T-helper 1 cell treated with Interleukin-12 subunit alpha and Interleukin-12 subunit beta and Interleukin-4 antibody, amounts not matched to agents 30 μg/mL and 1 μg/mL, for 36 hours (primary cell): ENCODE measurements at regions not wholly inside any gene's neighbourhood (a gene's known extent, or its start where the extent isn't known, plus 50 kb on each side); places are given as distances from the start of the nearest gene placed in this dataset.
"Not testable (repeated sequence)": the region's sequence is repeated elsewhere in the genome, so short reads cannot be mapped to it uniquely, and the experiment has no call there.

ENCODE experiments used
- H3K27ac Mint-ChIP-seq: one replicate; pipeline ENCODE4 v1.8.0; 2021; ENCODE audit warnings: mild to moderate bottlenecking, mixed read lengths
- H3K27me3 Mint-ChIP-seq: one replicate; pipeline ENCODE4 v1.8.0; 2021; ENCODE audit warnings: low read depth, mixed read lengths
- H3K36me3 Mint-ChIP-seq: one replicate; pipeline ENCODE4 v1.8.0; 2021; ENCODE audit warnings: low read depth, mixed read lengths
- H3K4me1 Mint-ChIP-seq: one replicate; pipeline ENCODE4 v1.8.0; 2021; ENCODE audit warnings: low read depth, mixed read lengths
- H3K4me3 Mint-ChIP-seq: one replicate; pipeline ENCODE4 v1.8.0; 2021; ENCODE audit warnings: mild to moderate bottlenecking, moderate library complexity, mixed read lengths
- H3K9me3 Mint-ChIP-seq: one replicate; pipeline ENCODE4 v1.8.0; 2021; ENCODE audit warnings: mixed read lengths

DNA sequence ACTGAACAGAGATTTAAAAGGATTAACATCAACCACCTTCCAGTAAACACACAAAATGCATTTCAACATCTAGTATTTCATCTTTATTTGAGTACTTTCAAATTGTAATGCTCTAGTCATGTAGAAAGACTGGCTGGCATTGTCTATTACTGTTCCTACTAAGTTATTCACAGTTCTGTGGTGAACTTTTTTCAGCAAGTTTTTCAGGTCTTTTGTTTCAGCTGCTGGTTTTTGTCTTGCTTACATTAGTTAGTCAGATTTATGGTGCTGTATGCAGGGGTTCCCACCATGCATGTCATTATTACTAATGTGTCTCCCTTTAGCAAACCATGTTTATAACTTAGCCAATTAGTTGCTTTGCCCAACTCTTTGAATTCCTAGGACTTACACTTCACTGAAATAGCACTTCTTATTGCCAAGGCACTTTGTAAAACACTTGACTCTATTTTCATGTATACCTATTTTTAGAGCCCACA lies 253.4 kb upstream of the KITLG start:
- Mint-ChIP-seq H3K27me3 (no peaks in the 10 kb centered on the region), H3K4me3 (no peak overlapping the region), H3K9me3 (peaks cover 10% of the 10 kb centered on the region), H3K36me3 (no peaks in the 10 kb centered on the region), H3K27ac (no peak overlapping the region), H3K4me1 (no peaks in the 10 kb centered on the region)

DNA sequence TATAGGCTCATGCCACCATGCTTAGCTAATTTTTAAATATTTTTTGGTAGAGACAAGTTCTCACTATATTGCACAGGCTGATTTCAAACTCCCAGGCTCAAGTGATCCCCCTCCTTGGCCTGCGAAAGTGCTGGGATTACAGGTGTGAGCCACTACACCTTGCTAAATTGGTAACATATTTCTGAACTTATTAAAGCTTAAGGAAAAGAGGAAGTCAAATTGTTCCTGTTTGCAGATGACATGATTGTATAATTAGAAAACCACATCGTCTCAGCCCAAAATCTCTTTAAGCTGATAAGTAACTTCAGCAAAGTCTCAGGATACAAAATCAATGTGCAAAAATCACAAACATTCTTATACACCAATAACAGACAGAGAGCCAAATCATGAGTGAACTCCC lies 248.3 kb upstream of the KITLG start:
- H3K27ac Mint-ChIP-seq, H3K4me1 Mint-ChIP-seq, H3K9me3 Mint-ChIP-seq: not testable (repeated sequence)

DNA sequence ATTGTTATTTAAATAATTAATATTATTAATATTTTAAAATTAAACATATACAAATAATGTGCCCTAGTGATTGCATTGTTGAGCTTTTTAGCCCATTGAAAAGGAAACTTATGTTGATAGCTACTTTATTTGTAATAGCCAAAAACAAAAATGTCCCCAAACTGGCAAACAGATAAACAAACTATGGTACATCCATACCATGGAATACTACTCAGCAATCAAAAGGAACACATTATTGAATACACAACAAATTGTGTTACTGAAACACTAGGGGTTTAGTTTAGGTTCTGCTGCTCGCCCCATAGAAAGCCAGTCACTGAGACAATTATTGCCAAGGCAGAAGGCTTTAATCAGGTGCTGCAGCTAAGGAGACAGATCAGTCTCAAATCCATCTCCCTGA lies 239.7 kb upstream of the KITLG start:
- no peaks in the 10 kb centered on the region for H3K36me3 Mint-ChIP-seq

More for the DNA sequence above, 248.3 kb upstream of the KITLG start:
- H3K4me3 Mint-ChIP-seq, H3K27me3 Mint-ChIP-seq, H3K36me3 Mint-ChIP-seq: not testable (repeated sequence)

DNA sequence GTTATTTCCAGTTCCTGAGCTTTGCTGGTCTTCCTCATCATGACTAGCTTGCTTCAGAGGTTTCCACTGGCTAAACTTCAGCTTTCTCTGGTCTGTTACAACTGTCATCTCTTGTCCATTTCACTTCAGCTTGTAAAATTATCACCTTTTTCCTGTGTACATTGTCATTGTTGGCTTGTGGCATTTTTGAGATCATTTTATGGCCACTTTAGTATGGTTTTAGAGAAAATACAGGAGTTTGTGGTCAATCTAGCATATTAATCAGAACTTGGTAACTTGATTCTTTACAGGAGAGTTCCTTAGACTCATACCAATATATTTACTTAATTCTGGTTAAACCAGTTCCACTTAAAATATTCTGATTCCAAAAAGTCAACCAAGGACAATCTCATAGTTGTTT lies 235.9 kb upstream of the KITLG start:
- Mint-ChIP-seq H3K4me1 (no peaks in the 10 kb centered on the region), H3K27ac (no peak overlapping the region), H3K9me3 (no peaks in the 10 kb centered on the region), H3K4me3 (no peak overlapping the region), H3K27me3 (no peaks in the 10 kb centered on the region), H3K36me3 (no peaks in the 10 kb centered on the region)

More for the DNA sequence above, 239.7 kb upstream of the KITLG start:
- no peak overlapping the region for H3K4me3 Mint-ChIP-seq
- H3K27ac Mint-ChIP-seq = no peak overlapping the region
- H3K9me3 Mint-ChIP-seq = no peaks in the 10 kb centered on the region
- no peaks in the 10 kb centered on the region for H3K27me3 Mint-ChIP-seq
- H3K4me1 Mint-ChIP-seq = no peaks in the 10 kb centered on the region

DNA sequence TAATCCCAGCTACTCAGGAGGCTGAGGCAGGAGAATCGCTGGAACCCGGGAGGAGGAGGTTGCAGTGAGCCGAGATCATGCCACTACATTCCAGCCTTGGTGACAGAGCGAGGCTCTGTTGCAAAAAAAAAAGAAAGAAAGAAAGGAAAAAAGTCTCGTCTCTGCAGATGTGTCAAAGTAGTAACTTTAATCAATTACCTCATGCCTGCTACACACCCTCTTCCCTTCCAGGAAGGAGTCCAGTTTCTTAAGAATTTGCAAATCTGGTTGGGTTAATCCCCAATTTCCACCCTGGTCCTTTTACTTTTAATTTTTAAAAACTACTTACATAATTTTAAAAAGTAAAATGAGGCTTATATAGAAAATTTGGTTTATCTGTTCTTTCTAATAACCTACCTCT lies 234.5 kb upstream of the KITLG start:
- no peaks in the 10 kb centered on the region for H3K4me1 Mint-ChIP-seq
- H3K27ac Mint-ChIP-seq = no peak overlapping the region
- H3K36me3 Mint-ChIP-seq = no peaks in the 10 kb centered on the region
- H3K4me3 Mint-ChIP-seq = no peak overlapping the region
- H3K27me3 Mint-ChIP-seq = no peaks in the 10 kb centered on the region
- H3K9me3 Mint-ChIP-seq = no peaks in the 10 kb centered on the region

GRCh38 chr12:88812610-88813009 lies 232.3 kb upstream of the KITLG start:
- Mint-ChIP-seq H3K27me3 (no peaks in the 10 kb centered on the region), H3K4me3 (no peak overlapping the region), H3K4me1 (no peaks in the 10 kb centered on the region), H3K36me3 (no peaks in the 10 kb centered on the region), H3K27ac (no peak overlapping the region), H3K9me3 (no peaks in the 10 kb centered on the region)

DNA sequence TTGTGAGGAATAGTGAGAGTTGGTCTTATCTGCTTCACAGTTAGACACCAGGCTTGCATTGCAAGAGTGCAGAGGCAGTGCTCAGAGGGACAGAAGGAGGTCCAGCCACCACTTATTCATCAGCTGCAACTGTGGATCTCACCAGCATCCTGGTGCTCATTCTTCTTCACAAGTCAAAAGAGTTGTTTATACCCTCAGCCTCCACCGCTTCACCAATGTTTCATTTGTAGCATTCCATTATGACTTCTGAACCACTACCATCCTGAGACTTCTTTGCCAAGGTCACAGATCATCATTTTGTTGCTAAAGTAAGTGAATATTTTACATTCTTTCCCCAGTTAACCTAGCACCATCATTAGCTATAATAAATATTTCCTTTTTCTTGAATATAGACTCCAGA lies 230.5 kb upstream of the KITLG start:
- no peaks in the 10 kb centered on the region for H3K9me3 Mint-ChIP-seq
- no peak overlapping the region for H3K27ac Mint-ChIP-seq
- no peaks in the 10 kb centered on the region for H3K36me3 Mint-ChIP-seq

DNA sequence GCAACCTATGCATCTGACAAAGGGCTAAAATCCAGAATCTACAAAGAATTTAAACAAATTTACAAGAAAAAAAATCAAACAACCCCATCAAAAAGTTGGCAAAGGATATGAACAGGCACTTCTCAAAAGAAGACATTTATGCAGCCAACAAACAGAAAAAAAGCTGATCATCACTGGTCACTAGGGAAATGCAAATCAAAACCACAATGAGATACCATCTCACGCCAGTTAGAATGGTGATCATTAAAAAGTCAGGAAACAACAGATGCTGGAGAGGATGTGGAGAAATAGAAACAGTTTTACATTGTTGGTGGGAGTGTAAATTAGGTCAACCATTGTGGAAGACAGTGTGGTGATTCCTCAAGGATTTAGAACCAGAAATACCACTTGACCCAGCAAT lies 229.6 kb upstream of the KITLG start:
- not testable (repeated sequence) for H3K9me3 Mint-ChIP-seq, H3K4me1 Mint-ChIP-seq, H3K36me3 Mint-ChIP-seq, H3K4me3 Mint-ChIP-seq, H3K27ac Mint-ChIP-seq, H3K27me3 Mint-ChIP-seq

More for the DNA sequence above, 230.5 kb upstream of the KITLG start:
- H3K27me3 Mint-ChIP-seq = no peaks in the 10 kb centered on the region
- H3K4me1 Mint-ChIP-seq = no peaks in the 10 kb centered on the region
- no peak overlapping the region for H3K4me3 Mint-ChIP-seq

DNA sequence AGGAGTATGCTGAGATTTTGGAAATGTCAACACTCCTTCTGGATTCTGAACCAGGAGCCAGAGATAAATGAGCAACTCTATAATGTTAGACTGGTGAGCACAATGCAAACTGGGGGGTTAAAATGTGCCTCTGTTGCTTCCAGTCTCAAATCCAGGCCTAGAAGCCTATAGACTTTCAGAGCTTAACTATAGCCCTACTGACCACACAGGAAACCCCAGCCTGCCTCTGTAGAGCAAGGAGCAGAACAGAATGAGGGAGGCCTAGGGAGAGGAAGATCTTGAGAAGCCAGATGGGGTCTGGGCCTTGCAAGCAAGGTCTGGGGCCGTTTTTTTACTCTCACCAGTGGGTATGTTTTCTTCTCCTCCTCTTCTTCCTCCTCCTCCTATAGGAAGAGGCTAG lies 225.4 kb upstream of the KITLG start:
- Mint-ChIP-seq H3K4me3 (no peak overlapping the region), H3K4me1 (no peaks in the 10 kb centered on the region), H3K36me3 (no peaks in the 10 kb centered on the region), H3K27me3 (no peaks in the 10 kb centered on the region), H3K9me3 (no peaks in the 10 kb centered on the region), H3K27ac (no peak overlapping the region)

GRCh38 chr12:88805286-88805685 lies 225.0 kb upstream of the KITLG start:
- Mint-ChIP-seq H3K4me3 (no peak overlapping the region), H3K4me1 (no peaks in the 10 kb centered on the region), H3K27me3 (no peaks in the 10 kb centered on the region), H3K9me3 (no peaks in the 10 kb centered on the region), H3K36me3 (no peaks in the 10 kb centered on the region), H3K27ac (no peak overlapping the region)

- H3K4me3 Mint-ChIP-seq = no peak overlapping the region
- no peaks in the 10 kb centered on the region for H3K36me3 Mint-ChIP-seq
- no peak overlapping the region for H3K27ac Mint-ChIP-seq
- H3K9me3 Mint-ChIP-seq = no peaks in the 10 kb centered on the region
- no peaks in the 10 kb centered on the region for H3K27me3 Mint-ChIP-seq
- no peaks in the 10 kb centered on the region for H3K4me1 Mint-ChIP-seq
Observed at GRCh38 chr12:88802096-88802706, 221.9 kb upstream of the KITLG start.

DNA sequence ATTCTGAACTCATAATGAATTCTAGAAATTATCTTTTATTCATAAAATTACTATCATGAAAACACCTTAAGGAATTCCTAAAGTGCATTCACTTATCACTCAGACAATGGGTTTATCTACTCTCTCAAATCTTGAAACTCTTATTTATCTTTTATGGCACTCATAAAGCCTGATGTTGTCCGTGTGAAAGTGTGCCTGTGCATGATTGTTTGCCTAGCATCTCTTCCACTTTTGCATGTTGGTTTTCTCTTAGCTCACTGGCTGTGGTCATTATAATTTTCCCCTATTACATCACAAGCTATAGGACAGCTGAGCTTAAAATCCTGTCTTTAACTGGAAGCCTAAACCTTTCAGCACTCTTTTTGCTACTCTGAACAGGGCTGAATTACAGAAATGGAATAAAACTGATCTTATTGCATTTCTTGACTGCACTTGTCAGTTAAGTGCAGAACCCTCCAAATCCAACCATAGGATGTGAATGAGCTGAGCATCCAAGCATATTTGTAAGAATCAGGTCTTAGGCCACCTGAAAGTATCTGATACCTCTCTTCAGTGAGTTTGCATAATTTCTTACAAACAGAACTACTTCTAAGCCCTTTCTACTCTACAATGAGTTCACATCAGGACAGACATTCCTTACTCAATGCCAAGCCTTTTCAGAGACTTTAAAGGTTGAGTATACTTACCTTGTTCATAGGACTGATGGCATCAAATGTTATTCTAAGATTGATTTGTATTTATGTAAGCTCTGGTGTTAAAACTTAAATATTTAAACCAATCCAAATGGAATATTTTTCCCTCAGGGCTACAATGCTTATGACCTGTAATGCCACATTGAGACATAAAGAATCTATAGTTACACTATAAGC lies 221.2 kb upstream of the KITLG start:
- H3K4me1 Mint-ChIP-seq = no peaks in the 10 kb centered on the region
- no peaks in the 10 kb centered on the region for H3K27me3 Mint-ChIP-seq
- H3K4me3 Mint-ChIP-seq = no peak overlapping the region

DNA sequence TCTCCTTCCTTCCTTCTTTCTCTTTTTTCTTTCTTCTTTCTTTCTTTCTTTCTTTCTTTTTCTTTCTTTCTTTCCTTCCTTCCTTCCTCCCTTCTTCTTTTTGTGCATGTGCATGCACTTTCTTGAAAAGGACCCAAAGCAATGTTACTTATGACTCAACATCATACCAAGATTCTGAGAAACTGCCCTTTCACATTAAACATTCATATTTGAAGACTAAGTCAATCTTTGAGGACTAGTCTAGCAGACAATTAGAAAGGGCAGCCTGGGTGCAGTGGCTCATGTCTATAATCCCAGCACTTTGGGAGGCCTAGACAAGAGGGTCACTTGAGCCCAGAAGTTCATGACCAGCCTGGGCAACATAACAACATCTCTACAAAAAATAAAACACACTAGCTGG lies 212.8 kb upstream of the KITLG start:
- Mint-ChIP-seq H3K27me3 (no peaks in the 10 kb centered on the region), H3K4me1 (no peaks in the 10 kb centered on the region), H3K9me3 (peaks cover 21% of the 10 kb centered on the region), H3K4me3 (no peak overlapping the region), H3K36me3 (no peaks in the 10 kb centered on the region), H3K27ac (no peak overlapping the region)

More for the DNA sequence above, 221.2 kb upstream of the KITLG start:
- H3K27ac Mint-ChIP-seq = no peak overlapping the region
- H3K9me3 Mint-ChIP-seq = no peaks in the 10 kb centered on the region
- no peaks in the 10 kb centered on the region for H3K36me3 Mint-ChIP-seq

DNA sequence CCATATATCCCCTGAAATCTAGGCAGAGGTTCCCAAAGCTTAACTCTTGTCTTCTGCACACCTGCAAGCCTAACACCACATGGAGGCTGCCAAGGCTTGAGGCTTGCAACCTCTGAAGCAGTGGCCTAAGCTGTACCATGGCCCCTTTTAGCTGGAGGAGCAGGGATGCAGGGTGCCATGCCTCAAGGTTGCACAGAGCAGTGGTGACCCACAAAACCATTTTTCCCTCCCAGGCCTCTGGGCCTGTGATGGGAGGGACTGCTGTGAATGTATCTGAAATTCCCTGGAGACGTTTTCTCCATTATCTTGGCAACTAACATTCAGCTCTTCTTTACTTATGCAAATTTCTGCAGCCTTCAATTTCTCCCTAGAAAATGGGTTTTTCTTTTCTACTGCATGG lies 210.0 kb upstream of the KITLG start:
- no peak overlapping the region for H3K4me3 Mint-ChIP-seq
- H3K27me3 Mint-ChIP-seq = no peaks in the 10 kb centered on the region
- H3K36me3 Mint-ChIP-seq = no peaks in the 10 kb centered on the region
- peaks cover 21% of the 10 kb centered on the region for H3K9me3 Mint-ChIP-seq
- H3K27ac Mint-ChIP-seq = no peak overlapping the region
- no peaks in the 10 kb centered on the region for H3K4me1 Mint-ChIP-seq

GRCh38 chr12:88784166-88784565 lies 203.9 kb upstream of the KITLG start:
- Mint-ChIP-seq H3K4me1 (no peaks in the 10 kb centered on the region), H3K9me3 (no peaks in the 10 kb centered on the region), H3K27me3 (no peaks in the 10 kb centered on the region), H3K36me3 (no peaks in the 10 kb centered on the region), H3K27ac (no peak overlapping the region), H3K4me3 (no peak overlapping the region)
